Left kidney (tissue), 1 donor: ENCODE measurements at regions not wholly inside any gene's neighbourhood (a gene's known extent, or its start where the extent isn't known, plus 50 kb on each side); places are given as distances from the start of the nearest gene placed in this dataset.
"Not testable (repeated sequence)": the region's sequence is repeated elsewhere in the genome, so short reads cannot be mapped to it uniquely, and the experiment has no call there.

Experiments
- DNase-seq: peaks from one replicate; pipeline ENCODE4 v3.0.0-alpha.2; 2013

DNA sequence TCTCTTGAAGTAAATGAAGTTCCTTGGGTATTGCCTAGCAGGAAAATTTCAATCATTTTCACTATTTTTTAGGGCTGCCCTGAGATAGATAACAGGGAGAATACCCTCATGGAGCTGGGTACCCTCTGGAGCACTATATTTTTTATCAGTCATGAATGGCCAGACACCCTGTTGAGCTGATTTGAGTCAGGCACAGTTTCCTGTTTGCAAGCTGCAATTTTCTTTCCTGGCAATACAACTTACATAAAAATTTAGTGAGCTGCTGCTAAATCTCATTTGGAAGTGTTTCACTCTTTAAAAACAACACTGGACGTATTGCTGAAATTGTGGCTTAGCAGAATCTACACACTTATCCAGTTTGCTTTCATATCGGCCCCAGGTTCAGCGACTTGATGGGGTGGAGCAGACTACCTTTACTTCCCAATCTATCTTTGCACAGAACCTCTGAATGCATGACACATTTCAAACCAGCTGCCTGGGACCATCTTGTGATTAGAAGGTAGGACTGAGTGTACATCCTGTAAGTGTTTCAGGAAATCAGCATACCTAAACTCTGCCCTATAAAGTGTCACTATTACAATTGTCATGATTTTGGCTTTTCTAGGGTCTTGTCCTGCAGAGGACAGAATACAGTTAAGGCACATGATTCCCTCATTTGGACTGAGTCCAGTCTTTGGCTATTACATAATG is 125.7 kb upstream of the FAM3C start:
- no peak for DNase-seq

DNA sequence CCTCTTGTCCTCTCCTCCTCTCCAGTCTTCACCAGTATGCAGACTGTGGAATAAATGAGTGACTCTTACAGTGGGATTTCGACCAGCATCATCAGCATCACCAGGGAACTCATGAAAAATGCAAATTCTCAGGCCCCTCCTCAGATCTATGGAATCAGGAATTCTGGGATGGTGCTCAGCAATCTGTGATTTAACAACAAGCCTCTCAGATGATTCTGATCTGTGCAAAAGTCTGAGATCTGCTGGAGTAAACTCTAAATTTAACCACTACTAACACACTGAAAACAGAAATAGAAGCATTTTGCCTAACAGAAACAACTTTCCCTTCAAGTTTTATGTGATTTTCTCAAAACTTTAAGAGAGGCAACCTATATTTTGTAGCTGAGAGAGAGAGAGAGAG is 124.8 kb upstream of the FAM3C start:
- no peak for DNase-seq

DNA sequence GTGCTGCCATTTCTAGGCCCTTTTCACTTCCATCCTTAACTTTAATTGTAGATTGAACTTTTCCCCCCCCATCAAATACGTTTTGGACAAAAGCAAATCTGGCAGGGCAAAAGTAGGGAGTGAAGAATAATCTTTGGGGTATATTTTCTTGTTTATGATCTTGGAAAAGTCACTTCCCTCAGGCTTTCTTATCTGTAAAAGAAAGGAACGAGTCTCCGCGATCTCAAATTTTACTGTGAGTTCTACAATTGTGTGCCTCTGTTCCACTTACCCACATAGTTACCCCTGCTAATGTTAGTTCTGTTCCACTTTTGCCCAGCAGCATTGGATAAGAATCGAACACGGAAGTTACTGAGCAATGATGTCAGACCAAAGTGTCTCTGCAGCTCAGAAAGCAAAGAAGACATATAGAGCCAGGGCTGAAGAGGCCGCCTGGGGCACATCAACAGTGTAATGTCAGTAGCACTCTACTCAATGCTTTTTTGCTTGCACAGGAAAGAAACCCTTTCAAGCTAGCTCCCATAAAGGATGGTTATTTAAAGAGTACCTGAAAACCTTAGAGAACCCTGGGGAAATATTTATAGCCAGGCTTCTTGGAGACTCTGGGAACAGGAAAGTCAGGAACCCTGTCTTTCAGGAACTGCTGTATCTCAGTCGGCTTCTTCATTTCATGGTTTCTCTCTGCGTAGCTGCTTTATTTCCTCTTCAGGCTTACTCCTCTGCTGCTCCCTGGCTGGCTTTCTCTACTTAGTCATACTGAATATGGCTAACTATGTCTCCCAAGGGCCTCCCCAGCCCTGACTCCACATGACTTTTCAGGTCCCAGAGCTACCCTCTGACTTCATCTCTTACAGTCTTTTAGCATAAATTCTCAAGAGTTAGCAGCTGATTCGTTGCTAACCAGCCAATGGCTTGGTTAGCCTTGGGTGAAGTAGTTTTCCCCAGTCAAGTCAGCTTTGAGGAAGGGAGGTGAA is 123.7 kb upstream of the FAM3C start:
- no peak for DNase-seq

DNA sequence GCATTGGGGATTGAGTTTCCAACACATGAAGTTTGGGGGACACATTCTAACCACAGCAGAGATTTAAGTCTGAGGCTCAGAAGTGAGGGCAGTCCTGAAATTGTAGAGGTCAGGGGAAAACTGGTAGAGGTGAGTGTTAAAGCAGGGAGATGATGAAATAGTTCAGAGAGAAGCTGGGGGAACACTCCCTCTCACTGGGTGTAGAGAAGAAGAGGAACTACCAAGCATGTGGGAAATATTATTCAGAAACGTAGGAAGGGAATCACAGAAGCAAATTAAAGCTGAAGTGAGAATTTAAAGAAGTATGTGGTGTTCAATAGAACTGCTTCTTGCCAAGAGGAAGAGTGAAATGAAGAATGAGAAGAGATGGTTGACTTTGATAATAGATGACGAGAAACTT is 121.5 kb upstream of the FAM3C start:
- DNase-seq, result no peak

DNA sequence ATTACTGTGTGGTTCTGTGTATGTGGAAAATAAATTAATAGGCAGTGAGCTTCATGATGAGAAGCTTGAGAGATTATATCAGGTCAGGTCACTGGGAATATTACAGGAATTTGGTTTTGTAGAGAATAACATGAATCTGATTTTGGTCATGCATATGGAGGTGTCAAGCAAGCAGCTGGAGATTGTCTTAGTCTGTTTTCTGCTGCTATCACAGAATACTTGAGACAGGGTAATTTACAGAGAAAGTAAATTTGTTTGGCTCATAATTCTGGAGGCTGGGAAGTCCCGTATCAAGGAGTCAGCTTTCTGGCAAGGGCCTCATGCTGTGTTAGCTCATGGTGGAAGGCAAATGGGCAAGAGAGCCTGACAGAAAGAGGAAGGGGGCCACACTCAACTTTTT is 120.7 kb upstream of the FAM3C start:
- DNase-seq, result peak; percentile 41

DNA sequence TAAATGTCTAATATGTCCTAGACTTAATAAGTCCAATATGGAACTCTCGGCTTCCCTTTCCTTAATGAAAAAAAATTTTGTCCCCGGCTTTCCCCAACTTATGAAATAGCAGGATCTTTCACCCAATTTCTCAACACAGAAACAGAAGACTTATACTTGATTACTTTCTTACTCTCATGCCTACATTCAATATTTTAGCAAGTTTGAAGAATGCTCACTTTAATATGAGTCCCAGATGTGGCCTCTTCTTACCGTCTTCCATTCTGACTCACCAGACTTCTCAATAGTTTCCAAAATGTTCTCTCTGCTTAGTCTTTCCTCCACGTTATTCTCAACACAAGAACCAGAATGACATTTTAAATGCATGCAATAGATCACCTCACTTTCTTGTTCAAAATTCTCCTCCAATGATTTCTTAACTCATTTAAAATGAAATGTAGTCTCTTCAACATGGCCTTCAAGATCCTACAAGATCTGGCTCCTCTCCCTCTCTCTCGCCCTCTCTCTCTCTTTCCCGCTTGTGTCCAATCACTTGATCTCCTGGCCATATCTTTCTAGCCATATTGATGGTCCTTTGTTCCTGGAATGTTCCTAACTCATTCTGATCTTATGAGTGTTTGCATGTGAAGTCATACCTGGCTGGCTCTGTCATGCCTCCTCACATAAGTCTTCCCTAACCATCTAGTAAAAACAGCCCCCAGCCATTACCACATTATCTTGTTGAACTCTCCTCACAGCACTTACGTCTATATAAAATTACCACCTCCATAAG is 119.7 kb upstream of the FAM3C start:
- no peak for DNase-seq

DNA sequence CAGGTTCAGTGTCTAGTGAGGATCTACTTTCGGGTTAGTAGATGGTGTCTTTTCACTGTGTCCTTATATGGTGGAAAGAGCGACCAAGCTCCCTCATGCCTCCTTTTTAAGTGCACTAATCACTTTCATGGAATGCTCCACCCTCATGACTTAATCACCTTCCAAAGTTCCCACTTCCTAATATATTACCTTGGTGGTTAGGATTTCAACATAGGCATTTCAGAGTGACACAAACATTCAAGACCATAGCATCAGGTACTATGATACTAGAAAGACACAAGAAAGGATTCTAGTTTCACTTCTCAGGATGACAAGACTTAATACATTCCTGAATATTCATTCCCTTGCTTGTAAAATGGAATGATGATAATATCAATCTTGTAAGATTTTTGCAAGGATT is 119.1 kb upstream of the FAM3C start:
- no peak for DNase-seq

DNA sequence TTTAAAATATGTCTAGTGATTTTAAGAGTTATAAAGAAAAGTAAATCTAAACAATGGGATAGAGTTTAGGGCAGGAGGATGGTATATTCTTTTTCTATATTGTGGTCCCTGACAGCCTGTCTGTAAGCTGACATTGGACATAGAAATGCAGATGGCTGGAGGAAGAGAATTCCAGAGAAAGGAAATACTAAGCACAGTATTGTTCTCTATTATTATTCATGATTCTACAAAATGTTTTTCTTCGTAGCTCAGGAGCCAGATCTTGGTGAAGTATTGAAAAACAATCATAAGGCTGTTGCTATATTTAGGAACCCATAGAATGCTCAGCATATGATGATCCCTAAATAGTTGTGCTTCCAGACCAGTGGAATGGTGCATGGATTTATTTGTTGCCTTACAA is 117.0 kb upstream of the FAM3C start:
- DNase-seq, result no peak

DNA sequence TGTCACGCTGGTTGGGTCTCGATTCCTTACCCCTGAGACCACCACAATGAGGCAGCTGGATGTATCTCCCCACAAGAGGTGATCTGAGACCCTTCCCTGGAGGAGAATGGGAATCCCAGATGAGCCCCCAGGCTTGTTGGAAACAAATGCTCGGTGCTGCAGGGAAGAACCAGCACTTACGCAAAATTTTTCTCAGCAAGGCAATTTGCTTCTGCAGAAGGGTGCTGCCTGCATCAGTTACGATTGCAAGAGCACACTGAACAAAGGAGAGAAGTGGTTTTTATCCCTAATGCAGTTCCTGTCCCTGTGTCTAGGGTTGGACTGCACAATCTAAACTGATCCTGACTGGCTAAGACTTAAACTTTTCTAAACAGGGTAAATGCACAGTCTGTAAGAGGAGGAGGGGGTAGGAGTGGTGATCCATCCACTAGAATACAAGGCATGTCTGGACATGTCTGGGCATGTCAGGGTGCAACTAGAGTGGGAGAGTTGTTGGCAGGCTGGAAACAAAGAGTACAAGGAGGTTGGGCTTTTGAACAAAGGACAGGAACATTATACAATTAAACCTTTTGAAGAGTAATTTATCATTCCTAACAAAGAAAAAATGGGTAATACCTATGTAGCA is 114.9 kb upstream of the FAM3C start:
- DNase-seq, result no peak

DNA sequence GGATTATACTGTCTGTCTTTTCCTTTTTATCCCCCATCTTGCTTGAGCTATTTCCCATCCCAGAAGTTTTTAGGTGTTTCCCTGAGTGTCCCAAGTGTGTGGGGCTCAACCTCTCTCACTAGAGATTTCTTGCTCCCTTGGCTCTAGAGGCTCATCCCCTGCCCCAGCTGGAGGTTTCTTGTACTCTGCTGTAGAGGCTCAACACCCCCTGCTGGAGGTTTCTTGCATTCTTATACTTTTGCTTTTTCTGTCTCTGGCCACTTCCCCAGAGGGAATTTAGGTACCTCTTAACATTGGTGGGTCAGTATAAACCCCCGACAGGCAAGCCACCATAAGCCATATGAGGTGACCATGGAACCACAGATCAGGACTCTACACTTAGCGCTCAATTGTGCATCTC is 114.2 kb upstream of the FAM3C start:
- DNase-seq, result no peak

DNA sequence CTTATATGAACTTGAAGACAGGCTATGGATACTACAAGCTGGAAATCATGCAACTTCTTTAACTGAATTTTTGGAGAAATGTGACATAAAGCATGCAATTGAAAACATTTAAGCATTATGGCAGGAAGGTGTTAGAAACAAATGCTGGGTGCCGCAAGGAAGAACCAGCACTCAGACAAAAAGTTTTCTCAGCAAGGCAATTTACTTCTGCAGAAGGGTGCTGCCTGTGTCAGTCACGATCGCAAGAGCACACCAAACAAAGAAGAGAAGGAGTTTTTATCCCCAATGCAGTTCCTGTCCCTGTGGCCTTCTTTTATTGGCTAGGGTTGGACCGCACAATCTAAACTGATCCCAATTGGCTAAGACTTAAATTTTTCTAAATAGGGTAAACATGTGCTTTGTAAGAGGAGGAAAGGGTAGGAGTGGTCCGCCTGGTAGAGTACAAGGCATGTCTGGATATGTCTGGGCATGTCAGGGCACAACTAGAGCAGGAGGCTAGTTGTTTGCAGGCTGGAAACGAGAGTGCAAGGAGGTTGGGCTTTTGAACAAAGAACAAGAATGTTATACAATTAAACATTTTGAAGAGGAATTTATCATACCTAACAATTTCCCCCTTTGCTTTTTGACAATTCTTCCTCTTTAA is 109.6 kb upstream of the FAM3C start:
- no peak for DNase-seq

DNA sequence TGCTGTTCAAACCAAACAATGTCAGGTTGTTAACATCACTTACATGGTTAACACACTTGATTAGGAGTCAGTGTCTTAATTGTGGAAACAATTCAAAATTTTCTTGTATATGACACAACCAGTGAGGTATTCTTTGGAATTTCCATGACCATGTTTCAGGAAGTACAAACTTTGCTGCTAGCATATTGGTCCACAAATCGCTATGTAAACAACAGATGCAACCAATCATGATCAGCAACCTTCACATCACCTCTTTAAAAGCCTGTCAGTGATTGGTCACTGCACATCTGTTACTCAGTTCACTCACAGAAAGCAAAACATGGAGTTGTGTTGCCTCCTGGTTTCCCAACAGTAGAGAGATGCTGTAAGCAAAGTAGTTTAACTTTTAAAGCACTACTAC is 108.9 kb upstream of the FAM3C start:
- no peak for DNase-seq

DNA sequence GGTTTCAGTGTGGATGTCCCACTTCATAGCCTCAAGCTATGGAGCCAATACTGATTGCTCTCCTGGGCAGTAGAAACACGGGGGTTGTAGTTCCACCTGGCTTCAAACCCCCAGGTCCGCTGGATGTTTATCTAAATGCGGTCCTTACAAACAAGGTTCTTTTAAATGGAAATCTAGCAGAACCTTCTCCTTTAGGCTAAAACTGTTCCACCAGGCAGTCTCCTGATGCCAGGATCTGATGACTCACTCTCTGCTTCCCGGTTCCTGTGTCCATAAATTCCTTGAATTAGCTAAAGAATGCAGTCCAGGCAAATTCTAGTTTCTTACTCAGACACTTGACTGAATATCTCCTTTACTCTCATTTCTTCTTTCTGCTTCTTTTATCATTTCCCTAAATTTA is 108.4 kb upstream of the FAM3C start:
- DNase-seq, result no peak

DNA sequence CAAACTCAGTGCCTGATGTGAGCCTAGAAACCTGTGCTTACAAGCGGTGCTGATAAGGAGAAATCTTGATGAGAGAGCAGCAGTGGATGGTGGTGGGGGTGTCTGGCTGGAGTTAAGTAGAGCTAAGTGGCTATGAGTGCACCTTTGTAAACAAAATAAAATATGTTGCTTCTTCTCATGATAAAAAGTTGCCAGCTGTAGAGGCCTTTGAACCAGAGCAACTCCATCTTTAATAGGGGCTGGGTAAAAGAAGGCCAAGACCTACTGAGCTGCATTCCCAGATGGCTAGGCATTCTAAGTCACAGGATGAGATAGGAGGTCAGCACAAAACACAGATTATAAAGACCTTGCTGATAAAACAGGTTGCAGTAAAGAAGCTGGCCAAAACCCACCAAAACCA is 107.6 kb upstream of the FAM3C start:
- DNase-seq, result no peak

DNA sequence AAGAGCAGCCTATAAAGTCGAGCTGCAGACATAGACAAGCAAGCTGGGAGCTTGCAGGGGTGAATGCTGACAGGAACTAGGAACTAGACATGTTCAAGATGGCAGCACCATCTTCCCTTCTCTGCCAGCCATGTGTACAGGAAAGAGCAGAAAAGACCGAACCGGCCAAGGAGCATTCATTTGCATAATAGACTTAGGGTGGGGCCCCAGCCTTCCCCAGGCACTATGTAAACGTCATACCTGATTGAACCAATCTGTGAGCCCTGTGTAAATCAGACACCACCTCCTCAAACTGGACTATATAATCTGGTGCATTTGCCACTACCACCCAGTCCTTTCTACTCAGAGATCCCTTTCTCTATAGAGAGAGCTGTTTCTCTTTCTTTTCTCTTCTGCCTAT is 106.9 kb upstream of the FAM3C start:
- no peak for DNase-seq

DNA sequence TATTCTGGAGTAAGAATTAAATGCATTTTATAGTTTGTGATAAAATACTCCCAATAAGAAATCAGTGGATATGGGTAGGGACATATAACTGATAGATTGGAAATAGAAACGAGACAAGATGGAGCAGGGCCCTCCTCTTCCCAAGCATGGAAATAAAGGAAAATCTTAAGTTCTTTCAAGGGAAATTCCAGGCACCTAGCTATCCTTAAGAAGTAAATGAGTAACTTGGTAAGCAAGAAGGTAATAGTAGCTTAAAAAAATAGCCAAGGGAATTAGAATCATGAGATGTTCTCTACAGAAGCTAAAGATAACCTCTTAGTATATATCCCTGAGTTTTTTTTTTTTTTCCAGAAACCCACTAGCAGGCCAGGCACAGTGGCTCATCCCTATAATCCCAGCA is 105.5 kb upstream of the FAM3C start:
- no peak for DNase-seq

DNA sequence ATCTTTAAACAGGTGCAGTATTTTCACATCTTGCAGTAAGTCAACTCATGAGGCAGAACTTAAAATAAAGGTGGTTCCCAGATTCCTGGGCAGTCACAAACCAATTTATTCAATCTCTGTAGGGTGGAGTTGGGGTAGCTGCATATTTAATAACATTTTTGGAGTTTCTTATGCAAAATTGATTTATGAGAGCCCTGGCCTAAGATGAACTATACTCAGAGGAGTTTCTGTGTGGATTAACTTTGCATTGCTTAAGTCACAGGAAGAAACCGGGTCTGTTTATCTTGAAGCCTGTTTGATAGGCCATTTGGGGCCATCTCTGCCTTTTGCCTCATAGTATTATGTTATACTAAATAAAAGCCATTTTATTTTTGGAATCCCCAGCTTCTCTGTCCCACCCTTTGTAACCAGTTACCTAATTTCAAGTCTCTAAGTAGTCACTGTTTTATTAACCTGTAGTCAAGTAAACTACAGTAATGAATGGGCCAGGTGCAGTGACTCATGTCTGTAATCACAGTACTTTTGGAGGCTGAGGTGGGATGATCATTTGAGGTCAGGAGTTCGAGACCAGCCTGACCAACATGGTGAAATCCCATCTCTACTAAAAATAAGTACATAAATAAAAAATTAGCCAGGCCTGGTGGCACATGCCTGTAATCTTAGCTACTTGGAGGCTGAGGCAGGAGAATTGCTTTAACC is 104.4 kb upstream of the FAM3C start:
- DNase-seq, result no peak

DNA sequence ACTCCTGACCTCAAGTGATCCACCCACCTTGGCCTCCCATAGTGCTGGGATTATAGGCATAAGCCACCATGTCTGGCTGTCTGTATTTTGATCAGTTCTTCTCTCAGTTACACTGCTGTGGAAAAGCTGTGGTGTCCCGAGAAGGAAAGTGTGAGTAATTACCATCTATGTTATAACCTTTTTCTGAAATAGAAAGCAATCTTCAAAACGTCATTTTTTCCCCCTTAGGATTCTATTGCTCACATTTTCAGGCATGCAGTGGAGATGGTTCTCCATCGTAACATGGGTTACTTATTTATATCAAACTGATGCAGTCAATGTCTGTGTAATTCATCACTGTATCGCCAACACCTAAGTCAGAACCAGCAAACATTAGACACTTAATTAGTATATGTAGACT is 103.5 kb upstream of the FAM3C start:
- no peak for DNase-seq

DNA sequence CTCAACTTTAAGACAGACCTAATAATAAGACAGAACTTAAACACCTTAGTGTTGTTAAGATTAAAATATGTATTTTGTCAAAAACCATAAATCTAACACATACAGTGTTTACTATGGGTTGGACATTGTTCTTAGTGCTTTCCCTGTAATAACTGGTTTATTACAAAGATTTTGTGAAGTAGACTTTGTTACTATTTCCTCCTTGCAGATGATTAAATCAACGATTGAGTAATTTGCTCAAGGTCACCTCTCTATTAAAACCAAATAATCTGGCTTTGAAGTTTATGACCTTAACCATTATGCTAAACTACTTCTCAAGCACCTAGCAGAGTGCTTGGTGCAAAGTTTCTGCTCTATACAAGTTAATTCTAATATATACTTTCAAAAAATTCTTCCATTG is 102.7 kb upstream of the FAM3C start:
- DNase-seq, result no peak

DNA sequence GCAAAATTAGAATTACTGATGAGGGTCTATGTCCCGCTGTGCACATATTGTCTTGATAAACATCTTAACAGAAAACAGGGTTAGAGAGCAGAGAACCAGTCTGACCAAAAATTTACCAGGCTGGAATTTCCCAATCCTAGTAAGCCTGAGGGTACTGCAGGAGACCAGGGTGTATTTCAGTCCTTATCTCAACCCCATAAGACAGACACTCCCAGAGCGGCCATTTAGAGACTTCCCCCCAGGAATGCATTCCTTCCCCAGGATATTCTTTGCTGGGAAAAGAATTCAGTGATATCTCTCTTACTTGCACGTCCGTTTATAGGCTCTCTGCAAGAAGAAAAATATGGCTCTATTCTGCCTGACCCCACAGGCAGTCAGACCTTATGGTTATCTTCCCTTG is 101.4 kb upstream of the FAM3C start:
- not testable (repeated sequence) for DNase-seq

DNA sequence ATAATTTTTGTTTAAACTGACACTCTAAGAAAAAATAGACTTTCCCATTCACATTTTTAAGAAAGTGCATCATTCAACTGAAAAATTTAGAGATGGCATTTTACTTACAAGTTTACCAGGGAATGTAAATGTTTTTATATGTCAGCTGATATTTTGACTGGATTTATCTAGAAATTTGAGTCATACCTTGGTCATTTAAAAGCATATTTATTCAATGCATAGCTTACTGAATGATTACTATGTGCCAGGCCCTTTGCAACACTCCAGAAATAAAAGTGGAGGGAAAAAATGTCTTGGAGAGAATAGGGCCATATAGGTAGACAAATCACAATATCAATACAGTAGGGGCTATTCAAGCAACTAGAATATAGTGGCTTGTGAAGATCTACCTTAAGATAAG is 98.4 kb upstream of the FAM3C start:
- no peak for DNase-seq
